ENCODE measurements at regions not wholly inside any gene's neighbourhood (a gene's known extent, or its start where the extent isn't known, plus 50 kb on each side); places are given as distances from the start of the nearest gene placed in this dataset.

- TF ChIP-seq ASH2L (IDR thresholded peaks at IDR 0.05; ENCODE audit: low read length): no peak
- TF ChIP-seq FOSL1 (IDR thresholded peaks at IDR 0.05; ENCODE audit: insufficient read depth, low read depth, low read length): no peak
- TF ChIP-seq, protein P1, sequence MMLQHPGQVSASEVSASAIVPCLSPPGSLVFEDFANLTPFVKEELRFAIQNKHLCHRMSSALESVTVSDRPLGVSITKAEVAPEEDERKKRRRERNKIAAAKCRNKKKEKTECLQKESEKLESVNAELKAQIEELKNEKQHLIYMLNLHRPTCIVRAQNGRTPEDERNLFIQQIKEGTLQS (IDR thresholded peaks at IDR 0.05; ENCODE audit: insufficient read depth, low read depth, low read length): no peak
- no peak for TF ChIP-seq SRF (IDR thresholded peaks at IDR 0.05; ENCODE audit: low read depth, low read length)
- TF ChIP-seq BACH1 (IDR thresholded peaks at IDR 0.05; ENCODE audit: low read length): no peak
- TF ChIP-seq EZH2 (IDR thresholded peaks at IDR 0.05; ENCODE audit: low read depth, low read length, severe bottlenecking): no peak
- no peak for TF ChIP-seq NRF1 (IDR thresholded peaks at IDR 0.05; ENCODE audit: low read depth, low read length)
- no peak for TF ChIP-seq ZNF274 (IDR thresholded peaks at IDR 0.05; ENCODE audit: borderline replicate concordance, extremely low read depth, low read length)
- TF ChIP-seq USF2 (IDR thresholded peaks at IDR 0.05; ENCODE audit: low read length): no peak
- TF ChIP-seq, protein P2, sequence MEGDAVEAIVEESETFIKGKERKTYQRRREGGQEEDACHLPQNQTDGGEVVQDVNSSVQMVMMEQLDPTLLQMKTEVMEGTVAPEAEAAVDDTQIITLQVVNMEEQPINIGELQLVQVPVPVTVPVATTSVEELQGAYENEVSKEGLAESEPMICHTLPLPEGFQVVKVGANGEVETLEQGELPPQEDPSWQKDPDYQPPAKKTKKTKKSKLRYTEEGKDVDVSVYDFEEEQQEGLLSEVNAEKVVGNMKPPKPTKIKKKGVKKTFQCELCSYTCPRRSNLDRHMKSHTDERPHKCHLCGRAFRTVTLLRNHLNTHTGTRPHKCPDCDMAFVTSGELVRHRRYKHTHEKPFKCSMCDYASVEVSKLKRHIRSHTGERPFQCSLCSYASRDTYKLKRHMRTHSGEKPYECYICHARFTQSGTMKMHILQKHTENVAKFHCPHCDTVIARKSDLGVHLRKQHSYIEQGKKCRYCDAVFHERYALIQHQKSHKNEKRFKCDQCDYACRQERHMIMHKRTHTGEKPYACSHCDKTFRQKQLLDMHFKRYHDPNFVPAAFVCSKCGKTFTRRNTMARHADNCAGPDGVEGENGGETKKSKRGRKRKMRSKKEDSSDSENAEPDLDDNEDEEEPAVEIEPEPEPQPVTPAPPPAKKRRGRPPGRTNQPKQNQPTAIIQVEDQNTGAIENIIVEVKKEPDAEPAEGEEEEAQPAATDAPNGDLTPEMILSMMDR (IDR thresholded peaks at IDR 0.05; ENCODE audit: control extremely low read depth in 1 of 3, insufficient read depth in 1 of 3, low read depth in 1 of 3, low read length in 3 of 3): no peak
- TF ChIP-seq CREB1 (IDR thresholded peaks at IDR 0.05): no peak
- no peak for TF ChIP-seq CBX5 (IDR thresholded peaks at IDR 0.05; ENCODE audit: low read depth, low read length)
- no peak for TF ChIP-seq JUN (IDR thresholded peaks at IDR 0.05; ENCODE audit: low read depth, low read length)
Measured at GRCh38 chr13:105816994-105817393, 718.5 kb downstream of the EFNB2 start.
